ENCODE measurements at regions not wholly inside any gene's neighbourhood (a gene's known extent, or its start where the extent isn't known, plus 50 kb on each side); places are given as distances from the start of the nearest gene placed in this dataset.
"Not testable (repeated sequence)": the region's sequence is repeated elsewhere in the genome, so short reads cannot be mapped to it uniquely, and the experiment has no call there.

- H3K4me3 ChIP-seq (ENCODE audit: low read depth, low read length), result no peak overlapping the region
Observed at GRCh38 chr1:83520797-83521196, 478.1 kb downstream of the TTLL7 start.

DNA sequence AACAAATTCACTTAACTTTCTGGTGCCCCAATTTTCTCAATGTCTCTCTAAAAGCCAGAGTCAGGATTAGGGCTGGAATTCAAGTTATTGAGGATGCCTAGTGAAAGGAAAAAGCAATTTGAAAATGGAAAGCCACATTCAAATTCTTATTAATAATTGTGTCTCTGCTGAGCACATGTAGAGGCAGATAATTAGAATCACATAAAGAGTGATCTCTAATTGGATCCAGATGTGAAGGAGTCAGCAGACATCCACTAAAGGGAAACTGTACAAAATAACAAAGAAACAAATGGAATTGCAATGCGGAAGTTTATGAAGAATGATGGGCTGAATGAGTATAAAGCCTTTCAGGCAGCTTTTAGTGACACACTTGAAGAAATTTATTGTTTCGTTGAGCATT is 482.6 kb downstream of the TTLL7 start:
- H3K4me3 ChIP-seq (ENCODE audit: low read depth, low read length), result no peak overlapping the region

GRCh38 chr1:83515578-83516154 is 483.3 kb downstream of the TTLL7 start:
- no peak overlapping the region for H3K4me3 ChIP-seq (ENCODE audit: low read depth, low read length)

DNA sequence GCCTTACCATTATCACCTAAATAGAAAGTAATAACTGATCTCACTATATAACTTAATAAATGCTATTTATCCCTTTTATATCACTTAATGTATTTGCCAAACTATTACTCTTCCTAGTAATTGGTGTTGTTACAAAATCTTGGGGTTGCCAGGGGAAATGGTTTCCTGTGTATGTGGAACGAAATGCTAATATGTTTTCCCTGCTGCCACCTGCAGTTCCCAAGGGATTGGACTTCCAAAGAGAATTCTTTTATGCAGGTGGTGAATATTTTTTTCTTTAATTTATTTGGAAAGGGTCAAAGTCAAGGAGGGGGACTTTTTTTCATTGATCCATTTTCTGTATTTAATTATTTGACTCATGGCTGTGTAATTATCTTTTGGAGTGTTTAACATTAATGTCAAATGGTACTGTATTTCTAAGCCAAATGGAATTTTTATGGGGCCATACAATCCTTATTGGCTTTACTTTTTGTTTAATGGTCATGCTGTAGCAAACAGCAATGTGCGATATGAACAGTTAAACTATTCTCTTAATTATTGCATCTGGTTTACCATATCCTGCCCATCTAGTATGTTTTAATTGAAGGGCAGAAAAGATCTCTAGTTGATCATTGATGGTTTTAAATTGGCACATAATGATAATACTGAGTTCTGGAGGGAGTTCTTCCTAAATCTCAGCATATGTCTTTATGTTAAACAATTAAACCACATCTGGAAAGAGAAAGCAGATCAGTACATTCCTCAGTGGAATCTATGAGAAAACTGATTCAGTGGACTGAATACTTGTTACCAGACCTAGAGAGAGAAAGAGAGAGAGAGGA is 486.3 kb downstream of the TTLL7 start:
- no peak overlapping the region for H3K4me3 ChIP-seq (ENCODE audit: low read depth, low read length)

DNA sequence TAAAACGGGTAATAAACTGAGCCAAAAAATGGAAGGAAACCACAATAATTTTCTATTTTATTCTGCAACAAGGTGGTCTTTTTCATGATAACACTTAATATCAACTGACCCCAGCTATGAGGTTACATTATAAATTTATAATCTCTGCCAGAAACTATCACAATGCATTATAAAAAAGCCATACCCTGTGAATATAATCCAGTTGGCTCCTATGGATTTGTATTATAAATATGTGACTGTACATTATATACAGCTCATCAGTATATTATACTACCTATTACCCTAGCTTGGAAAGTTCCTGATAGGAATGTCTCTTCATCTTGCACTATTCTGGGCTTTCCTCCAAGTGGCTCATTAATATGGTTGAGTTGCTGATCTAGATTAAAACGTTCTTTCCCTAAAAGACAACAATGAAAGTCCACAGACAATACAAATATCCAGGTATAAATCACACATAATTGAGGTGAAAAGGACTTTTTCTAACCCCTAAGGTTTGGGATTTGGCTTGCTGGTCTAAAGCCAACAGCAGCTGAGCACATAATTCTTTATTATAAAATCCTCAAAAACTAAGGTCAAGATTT is 487.7 kb downstream of the TTLL7 start:
- no peak overlapping the region for H3K4me3 ChIP-seq (ENCODE audit: low read depth, low read length)

GRCh38 chr1:83509301-83509781 is 489.6 kb downstream of the TTLL7 start:
- no peak overlapping the region for H3K4me3 ChIP-seq (ENCODE audit: low read depth, low read length)

GRCh38 chr1:83508485-83509151 is 490.3 kb downstream of the TTLL7 start:
- H3K4me3 ChIP-seq (ENCODE audit: low read depth, low read length), result no peak overlapping the region

- no peak overlapping the region for H3K4me3 ChIP-seq (ENCODE audit: low read depth, low read length)
Observed at GRCh38 chr1:83505148-83505547, 493.8 kb downstream of the TTLL7 start.

DNA sequence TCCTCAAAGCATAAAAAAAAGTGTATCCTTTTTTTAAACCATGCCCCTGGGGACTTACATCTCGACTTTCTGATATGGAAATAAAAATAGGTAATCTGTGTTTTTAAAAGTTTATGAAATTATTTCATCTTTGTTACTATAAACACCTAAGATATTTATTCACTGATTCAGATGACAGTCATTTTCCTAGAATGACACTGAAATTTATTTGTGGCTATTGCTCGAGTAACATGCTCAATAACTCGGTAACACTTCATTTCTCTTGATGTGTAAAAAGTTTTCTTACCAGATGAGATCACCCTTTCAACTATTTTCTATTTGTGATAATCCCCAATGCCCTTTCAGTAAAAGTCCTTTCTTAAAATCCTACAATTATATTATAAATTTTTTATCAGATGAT is 495.8 kb downstream of the TTLL7 start:
- no peak overlapping the region for H3K4me3 ChIP-seq (ENCODE audit: low read depth, low read length)

DNA sequence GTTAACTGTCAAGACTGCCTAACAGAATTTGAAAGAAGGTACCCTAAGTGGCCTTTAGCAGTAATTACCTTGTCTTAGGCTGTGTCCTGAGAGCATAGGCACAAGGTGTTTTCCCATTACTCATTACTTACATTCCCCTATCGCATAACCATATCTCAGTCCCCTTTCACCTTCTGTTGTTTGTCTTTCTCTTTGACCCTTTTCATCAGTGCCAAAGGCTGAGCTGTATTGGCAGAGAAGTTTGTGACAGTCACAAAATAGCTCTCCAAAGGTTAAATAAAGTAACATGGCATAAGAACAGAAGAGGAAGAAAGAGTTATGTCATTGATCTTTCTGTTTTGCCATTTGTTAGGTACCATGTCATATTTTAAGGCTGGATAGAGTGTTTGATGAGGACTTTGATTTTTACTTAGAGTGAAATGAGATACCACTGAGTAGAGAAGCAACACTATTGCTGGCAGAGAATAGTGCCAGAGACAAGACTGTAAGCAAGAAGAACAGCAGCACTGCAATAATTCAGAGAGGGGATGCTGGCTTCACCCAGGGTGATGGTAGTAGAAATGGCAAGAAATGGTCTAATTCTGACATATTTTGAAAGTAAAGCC is 497.8 kb downstream of the TTLL7 start:
- no peak overlapping the region for H3K4me3 ChIP-seq (ENCODE audit: low read depth, low read length)

DNA sequence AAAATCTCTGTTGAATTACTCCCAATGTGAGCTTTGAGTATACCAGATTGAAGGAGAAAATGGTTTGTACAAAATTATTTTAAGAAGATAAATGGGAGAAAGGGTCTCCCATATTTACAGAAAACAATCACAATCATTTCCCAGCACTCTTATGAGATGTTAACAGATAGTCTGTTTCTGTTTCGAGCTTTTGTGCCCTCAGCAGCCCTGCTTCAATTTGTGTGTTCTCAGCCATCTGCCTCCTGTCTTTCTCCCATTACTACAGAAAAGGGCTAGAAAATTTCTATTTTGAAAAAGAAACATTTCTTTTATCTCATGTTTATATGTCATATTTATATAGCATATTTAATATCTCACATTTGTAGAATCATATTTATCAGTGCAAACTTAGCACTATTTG is 498.4 kb downstream of the TTLL7 start:
- no peak overlapping the region for H3K4me3 ChIP-seq (ENCODE audit: low read depth, low read length)

GRCh38 chr1:83499998-83500397 is 498.9 kb downstream of the TTLL7 start:
- H3K4me3 ChIP-seq (ENCODE audit: low read depth, low read length), result no peak overlapping the region

DNA sequence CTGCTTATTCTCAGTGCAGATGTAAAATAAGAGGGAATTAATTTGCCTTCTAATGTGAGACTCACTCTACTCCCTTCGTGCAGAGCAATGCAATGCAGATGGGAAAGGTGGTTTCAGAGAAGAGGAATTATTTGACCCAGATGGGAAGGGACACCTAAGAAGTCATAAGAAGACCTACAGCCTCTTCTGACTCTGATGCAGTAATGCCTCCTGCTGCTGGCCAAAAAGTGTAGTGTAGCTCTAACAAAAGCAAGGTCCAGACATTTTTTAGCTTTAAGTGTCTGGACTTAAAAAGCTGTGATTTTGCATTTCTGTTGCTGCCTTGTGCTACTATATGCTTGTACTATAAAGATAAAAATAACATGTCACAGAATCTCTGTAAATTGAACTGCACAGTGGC is 501.4 kb downstream of the TTLL7 start:
- H3K4me3 ChIP-seq (ENCODE audit: low read depth, low read length), result no peak overlapping the region

DNA sequence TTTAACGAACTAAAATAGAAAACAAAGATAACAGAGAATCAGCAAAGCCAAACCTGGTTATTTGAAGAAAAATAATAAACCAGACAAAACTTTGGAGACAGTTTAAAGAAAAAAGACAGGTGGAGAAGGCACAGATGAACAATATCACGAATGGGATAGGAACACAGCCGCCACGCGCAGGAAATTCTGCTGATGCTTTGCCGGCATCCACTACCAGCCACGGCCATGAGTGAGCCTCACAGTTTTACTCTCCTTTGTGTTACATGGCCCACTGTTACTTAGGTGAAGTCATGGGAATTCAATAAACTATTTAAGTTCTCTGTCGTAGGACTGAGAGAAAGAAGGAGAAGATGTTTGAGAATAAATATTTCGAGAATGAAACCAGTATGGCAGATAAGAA is 503.4 kb downstream of the TTLL7 start:
- no peak overlapping the region for H3K4me3 ChIP-seq (ENCODE audit: low read depth, low read length)

DNA sequence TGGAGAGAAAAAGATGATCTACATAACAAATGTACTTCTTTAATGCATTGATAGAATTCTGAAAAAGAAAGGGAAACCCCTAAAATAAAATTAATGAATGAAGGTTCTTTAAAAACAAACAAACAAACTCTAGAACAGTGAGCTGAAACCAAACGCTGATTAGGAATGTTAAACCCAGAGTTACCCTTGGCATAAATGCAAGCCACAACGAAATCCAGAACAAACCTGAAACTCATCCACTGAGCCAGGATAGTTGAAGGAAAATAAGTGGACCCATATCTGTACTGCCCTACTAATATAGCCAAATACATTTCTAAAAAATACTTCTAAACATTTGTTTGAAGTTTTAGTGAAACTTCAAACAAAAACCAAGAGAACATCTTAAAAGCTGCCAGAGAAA is 505.3 kb downstream of the TTLL7 start:
- no peak overlapping the region for H3K4me3 ChIP-seq (ENCODE audit: low read depth, low read length)

DNA sequence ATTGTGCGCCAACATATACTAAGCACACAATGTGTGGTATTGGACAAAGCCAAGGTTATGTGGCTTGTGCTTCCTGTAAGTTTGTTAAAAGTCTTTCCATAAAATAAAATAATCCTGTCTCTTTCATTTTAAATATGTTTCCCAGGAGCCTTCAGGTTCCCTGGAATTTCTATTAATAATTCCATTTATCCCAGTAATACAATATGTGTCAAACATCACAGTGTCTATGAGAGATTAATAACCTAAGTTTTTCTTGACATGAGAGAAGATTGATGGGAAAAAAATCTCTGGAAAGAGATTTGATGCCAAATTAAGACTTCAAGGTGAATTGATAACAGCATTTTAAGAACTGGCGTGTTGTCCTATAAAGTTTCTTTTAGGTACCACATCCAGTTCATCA is 507.0 kb downstream of the TTLL7 start:
- no peak overlapping the region for H3K4me3 ChIP-seq (ENCODE audit: low read depth, low read length)

- H3K4me3 ChIP-seq (ENCODE audit: low read depth, low read length), result no peak overlapping the region
Observed at GRCh38 chr1:83490988-83491387, 507.9 kb downstream of the TTLL7 start.

DNA sequence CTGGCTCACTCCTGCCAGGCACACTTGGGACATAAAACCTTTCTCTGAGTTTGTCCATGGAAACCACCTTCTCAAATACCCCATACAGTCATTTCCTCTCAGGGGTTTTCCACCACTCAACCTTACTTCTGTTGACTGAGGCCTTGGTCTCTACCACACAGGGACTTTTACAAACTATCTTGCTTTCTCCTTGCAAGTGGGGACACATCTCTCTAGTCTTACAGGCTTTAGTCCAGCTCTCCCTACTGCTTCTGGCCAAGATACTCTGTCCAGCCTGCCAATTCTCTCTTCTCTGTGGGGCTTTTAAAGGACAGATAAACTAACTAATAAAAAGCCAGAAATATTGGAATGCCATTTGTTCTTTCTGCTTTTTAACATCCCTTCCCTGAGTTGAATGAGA is 510.8 kb downstream of the TTLL7 start:
- H3K4me3 ChIP-seq (ENCODE audit: low read depth, low read length), result not testable (repeated sequence)

GRCh38 chr1:83487460-83487859 is 511.5 kb downstream of the TTLL7 start:
- H3K4me3 ChIP-seq (ENCODE audit: low read depth, low read length), result not testable (repeated sequence)

- not testable (repeated sequence) for H3K4me3 ChIP-seq (ENCODE audit: low read depth, low read length)
Observed at GRCh38 chr1:83485314-83486019, 513.5 kb downstream of the TTLL7 start.

- H3K4me3 ChIP-seq (ENCODE audit: low read depth, low read length), result not testable (repeated sequence)
Observed at GRCh38 chr1:83481284-83481683, 517.6 kb downstream of the TTLL7 start.
